ENCODE measurements at regions not wholly inside any gene's neighbourhood (a gene's known extent, or its start where the extent isn't known, plus 50 kb on each side); places are given as distances from the start of the nearest gene placed in this dataset.
"Not testable (repeated sequence)": the region's sequence is repeated elsewhere in the genome, so short reads cannot be mapped to it uniquely, and the experiment has no call there.

DNA sequence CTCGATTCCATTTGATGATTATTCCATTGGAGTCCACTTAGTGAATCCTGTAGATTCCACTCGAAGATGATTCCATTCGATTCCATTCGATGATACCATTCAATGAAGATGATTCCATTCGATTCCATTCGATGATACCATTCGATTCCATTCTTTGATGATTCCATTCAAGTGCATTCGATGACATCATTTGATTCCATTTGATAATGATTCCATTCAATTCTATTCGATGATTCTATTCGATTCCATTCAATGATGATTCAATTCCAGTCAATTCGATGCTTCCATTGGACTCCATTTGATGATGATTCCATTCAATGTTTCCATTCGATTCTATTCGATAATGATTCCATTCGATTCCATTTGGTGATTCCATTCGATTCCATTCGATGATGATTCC is 1150.0 kb downstream of the TP53TG3F start:
- H3K9ac ChIP-seq (ENCODE audit: insufficient read length, low read depth); H3K27me3 ChIP-seq (ENCODE audit: insufficient read depth, insufficient read length); DNase-seq (ENCODE audit: low read depth, low spot score); H3K4me1 ChIP-seq (ENCODE audit: insufficient read depth, insufficient read length); H3K36me3 ChIP-seq (ENCODE audit: insufficient read depth, insufficient read length, low read length); H3K4me3 ChIP-seq (ENCODE audit: insufficient read length, low read depth): not testable (repeated sequence)
- peaks cover 53% of the 10 kb centered on the region for H3K9me3 ChIP-seq (ENCODE audit: insufficient read depth, low read length)
